Bone marrow (tissue), 2 donors: ENCODE measurements at regions not wholly inside any gene's neighbourhood (a gene's known extent, or its start where the extent isn't known, plus 50 kb on each side); places are given as distances from the start of the nearest gene placed in this dataset.

ENCODE experiments used
- DNase-seq, 2 donors: peaks; one replicate each; lab custom pipeline; 2025; lab: John Stamatoyannopoulos, UW

- DNase-seq, result no peak
Observed at GRCh38 chr15:98555173-98555515, 93.2 kb upstream of the IGF1R start.

DNA sequence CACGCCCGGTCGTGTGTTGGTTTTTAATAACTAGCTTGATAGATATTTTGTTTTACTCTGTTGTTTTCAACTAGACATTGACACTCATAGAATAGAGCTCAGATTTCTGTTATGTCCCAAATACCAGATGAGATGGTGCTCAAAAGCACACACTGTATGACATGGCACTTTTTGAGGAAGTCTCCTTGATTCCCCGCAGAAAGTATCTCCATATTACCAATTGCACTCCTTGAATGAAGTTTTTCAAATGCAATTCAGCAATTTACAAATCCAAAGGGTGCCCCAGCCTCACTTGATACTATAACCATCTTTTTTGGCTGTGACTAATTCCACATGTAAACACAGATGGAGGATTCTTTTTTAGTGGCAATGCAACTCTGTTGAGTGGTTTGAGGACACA, 92.0 kb upstream of the IGF1R start:
- no peak for DNase-seq

DNA sequence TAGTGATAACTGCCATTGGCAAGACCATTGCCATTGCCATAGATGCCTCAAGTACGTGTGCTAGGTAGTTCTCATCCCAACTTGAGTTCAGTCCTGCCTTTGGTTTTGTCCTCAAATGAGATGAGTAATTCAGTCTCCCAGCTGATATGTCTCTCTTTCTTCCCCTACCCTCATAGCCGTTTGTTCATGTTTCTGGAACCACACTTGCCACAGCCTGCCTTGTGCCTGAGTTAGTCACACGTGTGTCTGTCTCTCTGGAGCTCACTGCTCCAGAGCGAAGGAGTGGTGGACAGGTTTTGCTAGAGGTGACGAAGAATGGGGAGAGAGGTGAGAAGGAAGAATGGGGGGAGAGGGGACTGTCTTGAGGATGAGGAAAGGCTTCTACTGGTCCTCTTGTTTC, 88.0 kb upstream of the IGF1R start:
- DNase-seq, result no peak

GRCh38 chr15:98561169-98561941, 87.0 kb upstream of the IGF1R start:
- no peak for DNase-seq

- no peak for DNase-seq
Observed at GRCh38 chr15:98562331-98562937, 85.9 kb upstream of the IGF1R start.

DNA sequence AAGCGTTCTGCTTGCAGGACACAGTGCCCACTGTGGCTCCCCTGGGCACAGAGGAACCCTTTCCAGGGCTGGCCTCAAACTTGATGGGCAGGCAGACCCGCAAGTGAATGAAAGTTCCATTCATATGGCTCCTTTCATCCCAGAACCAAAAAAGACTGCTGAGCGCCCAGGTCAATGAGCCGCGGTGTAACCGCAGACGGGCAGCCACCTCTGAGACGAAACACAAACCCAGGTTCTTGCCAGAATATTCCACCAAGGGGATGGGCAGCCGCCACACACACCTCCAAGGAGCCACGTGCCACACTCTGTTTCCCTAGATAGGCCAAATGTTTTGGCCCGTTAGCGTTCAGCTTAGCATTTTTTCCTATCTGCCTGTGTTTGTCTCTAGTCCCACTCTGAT, 82.8 kb upstream of the IGF1R start:
- no peak for DNase-seq

DNA sequence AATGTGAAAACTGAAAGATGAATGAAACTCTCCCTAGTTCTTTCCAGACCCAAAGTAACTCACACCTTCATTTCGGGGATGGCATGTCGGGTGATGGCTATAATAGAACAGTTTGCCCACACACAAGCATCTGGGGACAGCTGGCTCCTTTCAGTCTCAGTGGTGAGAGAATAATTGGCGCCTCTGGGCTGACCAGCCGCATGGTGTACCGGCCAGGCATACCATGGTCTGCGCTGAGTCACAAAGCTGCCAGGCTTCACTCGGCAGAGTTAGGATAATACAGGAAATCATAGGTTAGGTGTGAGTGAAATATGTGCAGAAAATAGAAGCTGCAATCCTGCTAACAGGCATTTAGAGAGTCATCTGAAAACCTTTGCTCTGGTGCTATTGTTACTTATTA, 80.4 kb upstream of the IGF1R start:
- no peak for DNase-seq

GRCh38 chr15:98568382-98569017, 79.8 kb upstream of the IGF1R start:
- no peak for DNase-seq

DNA sequence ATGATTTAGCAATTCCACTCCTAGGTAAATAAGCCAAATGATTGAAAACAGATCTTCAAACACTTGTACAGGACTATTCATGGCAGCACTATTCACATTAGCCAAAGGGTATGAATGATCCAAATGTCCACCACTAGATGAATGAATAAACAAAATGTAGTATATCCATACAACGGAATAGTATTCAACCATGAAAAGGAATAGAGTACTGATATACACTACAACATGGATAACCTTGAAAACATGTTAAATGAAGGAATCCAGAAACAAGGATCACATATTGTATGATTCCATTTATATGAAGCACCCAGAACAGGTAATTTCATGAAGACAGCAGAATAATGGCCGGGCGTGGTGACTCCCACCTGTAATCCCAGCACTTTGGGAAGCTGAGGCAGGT, 78.2 kb upstream of the IGF1R start:
- no peak for DNase-seq

DNA sequence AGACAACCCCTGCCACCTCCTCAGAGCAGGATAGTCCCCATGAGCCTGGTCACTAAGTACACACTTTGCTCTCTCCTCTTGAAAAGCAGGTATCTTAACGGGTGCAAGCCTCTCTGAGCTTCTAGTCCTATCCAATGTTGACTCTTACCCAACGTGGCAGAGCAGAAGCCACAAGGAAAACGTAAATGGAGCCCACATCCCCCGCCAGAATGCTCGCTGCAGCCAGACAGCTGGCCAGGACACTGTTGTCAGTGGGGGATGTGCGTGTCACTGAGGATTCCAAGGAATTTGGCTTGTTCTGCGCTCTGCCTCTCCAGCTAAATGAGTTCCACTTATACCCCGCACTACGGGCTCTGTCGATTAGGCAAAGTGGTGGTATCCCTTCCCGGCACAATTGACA, 67.8 kb upstream of the IGF1R start:
- no peak for DNase-seq

GRCh38 chr15:98581715-98582114, 66.6 kb upstream of the IGF1R start:
- no peak for DNase-seq

- DNase-seq, result no peak
Observed at GRCh38 chr15:98582900-98583554, 65.3 kb upstream of the IGF1R start.

DNA sequence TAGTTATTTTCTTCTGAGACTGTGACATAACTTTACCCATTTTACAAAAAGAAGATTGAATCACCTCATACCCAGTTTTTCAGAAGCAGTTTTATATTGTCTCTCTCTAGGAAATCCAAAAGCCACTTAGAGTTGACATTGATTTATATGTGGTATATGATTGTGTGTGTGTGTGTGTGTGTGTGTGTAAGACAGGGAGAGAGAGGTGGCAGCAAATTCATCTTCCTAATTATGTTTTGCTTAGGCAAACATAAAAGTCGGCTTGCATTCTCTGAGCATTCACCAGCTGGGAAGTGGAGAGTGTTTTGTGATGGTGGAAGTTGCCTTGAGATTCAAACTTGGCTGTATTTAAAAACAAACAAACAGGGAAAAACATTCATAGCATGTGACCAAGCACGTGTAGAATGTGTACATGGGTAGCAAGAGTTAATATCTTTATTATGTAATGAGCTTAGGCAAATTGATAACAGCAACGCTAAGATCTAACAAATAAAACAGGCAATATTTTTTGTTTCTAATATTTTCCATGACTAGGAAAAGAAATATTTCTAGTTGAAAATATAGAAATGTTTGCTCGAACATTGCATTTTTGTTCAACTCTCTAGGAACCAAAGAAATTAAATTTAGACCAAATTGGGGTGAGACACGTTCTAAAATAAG, 64.4 kb upstream of the IGF1R start:
- DNase-seq, result no peak

DNA sequence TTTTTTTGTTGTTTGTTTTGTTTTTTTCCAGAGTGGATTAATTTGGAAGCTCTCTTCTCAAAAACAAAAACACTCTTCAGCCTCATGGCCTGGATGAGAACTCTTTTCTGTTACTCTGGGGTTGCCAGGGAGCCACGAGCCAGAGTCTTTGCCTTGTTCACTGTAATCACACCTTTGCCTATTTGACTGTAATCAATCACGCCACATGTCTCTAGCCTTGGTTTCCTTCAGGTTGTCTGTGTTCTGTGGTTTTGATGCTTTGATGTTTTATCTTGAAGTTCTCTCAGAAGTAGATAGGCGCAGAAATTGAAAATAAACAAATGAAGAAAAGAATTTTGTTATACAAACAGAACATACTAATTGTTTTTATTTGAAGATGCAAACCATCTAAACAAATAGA, 62.3 kb upstream of the IGF1R start:
- DNase-seq, result no peak

DNA sequence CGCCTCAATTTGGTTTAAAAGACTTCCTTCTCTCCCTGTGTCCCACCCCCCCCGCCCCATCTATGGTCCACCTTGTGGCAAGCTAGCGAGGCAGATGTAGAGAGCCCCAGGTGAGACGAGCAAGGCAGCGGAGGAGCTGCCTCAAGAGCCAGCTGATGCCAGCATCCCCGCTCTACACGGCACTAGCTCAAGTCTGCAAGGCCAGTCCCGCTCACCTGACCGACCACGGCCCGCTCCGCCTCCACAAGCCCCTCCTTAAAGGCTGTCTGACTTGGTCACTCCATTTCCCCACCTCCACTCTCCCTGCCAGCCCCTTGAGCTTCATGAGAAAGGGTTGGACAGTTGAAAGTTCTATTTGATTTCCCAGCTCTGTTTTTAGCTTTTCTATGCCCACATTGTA, 56.2 kb upstream of the IGF1R start:
- DNase-seq, result no peak

DNA sequence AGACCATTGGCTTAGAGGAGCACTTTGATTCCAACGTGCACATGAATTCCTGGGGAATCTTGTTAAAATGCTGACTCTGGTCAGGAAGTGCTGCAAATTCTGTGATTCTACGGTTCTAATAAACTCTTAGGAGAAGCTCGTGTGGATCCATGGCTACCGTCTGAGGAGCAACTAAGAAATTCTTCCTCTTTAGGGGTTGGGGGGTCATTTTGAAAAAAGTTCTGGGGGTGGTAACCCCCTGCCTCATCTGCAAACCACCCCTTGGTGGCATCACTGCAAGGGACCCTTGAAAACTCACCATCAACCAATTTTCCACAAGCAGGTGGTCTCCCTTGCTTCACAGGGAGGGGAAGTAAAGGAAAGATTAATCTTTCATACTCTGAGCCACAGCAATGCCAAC, 52.2 kb upstream of the IGF1R start:
- no peak for DNase-seq

GRCh38 chr15:98596885-98597392, 51.4 kb upstream of the IGF1R start:
- DNase-seq, result no peak

DNA sequence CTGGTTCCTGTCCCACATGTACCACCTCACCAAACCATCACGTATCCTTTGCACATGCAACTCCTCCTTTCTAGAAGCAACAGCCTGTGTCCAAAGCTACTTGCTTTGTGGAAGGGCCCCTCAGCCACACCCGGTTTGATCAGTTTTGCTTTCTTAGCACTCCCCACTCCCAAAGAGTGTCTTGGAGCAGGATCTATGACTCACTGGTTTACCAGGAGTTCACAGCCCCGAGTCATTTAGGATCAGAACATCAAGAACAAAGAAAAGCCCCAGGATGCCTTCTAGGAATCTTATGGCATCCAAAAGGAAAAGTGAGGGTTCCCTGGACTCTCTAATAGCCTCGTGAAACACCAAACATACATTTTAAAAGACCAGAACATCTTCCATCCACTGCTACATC, 50.7 kb upstream of the IGF1R start:
- no peak for DNase-seq
